ENCODE measurements at regions not wholly inside any gene's neighbourhood (a gene's known extent, or its start where the extent isn't known, plus 50 kb on each side); places are given as distances from the start of the nearest gene placed in this dataset.

- TF ChIP-seq CTCF (conservative IDR thresholded peaks at IDR 0.05) (no peak), ZFX (IDR thresholded peaks at IDR 0.05) (no peak)
- peak overlapping the region; percentile 2; the same call in 1 of the 2 replicates for H3K27ac ChIP-seq
Measured at GRCh38 chr2:4522498-4523421, 819.4 kb downstream of the DCDC2C start.

- no peak overlapping the region for H3K27ac ChIP-seq
- TF ChIP-seq CTCF (conservative IDR thresholded peaks at IDR 0.05) (no peak), ZFX (IDR thresholded peaks at IDR 0.05) (no peak)
Measured at GRCh38 chr2:4527416-4527815, 824.0 kb downstream of the DCDC2C start.

- TF ChIP-seq CTCF (conservative IDR thresholded peaks at IDR 0.05) (no peak), ZFX (IDR thresholded peaks at IDR 0.05) (no peak)
Measured at GRCh38 chr2:4528246-4528645, 824.9 kb downstream of the DCDC2C start.

GRCh38 chr2:4528773-4529172 is 825.4 kb downstream of the DCDC2C start:
- TF ChIP-seq ZFX (IDR thresholded peaks at IDR 0.05), result no peak
- TF ChIP-seq CTCF (conservative IDR thresholded peaks at IDR 0.05), result no peak

More at GRCh38 chr2:4528246-4528645, 824.9 kb downstream of the DCDC2C start:
- H3K27ac ChIP-seq, result no peak overlapping the region

GRCh38 chr2:4529738-4530137 is 826.4 kb downstream of the DCDC2C start:
- TF ChIP-seq CTCF (conservative IDR thresholded peaks at IDR 0.05), result no peak
- no peak for TF ChIP-seq ZFX (IDR thresholded peaks at IDR 0.05)
- H3K27ac ChIP-seq, result no peak overlapping the region

More at GRCh38 chr2:4528773-4529172, 825.4 kb downstream of the DCDC2C start:
- H3K27ac ChIP-seq, result no peak overlapping the region

GRCh38 chr2:4530231-4530630 is 826.9 kb downstream of the DCDC2C start:
- no peak overlapping the region for H3K27ac ChIP-seq
- no peak for TF ChIP-seq ZFX (IDR thresholded peaks at IDR 0.05)
- no peak for TF ChIP-seq CTCF (conservative IDR thresholded peaks at IDR 0.05)

- H3K27ac ChIP-seq, result no peak overlapping the region
- TF ChIP-seq ZFX (IDR thresholded peaks at IDR 0.05), result no peak
- TF ChIP-seq CTCF (conservative IDR thresholded peaks at IDR 0.05), result no peak
Measured at GRCh38 chr2:4533806-4534205, 830.4 kb downstream of the DCDC2C start.

Measured in C4-2B (cell line).